ENCODE measurements at regions not wholly inside any gene's neighbourhood (a gene's known extent, or its start where the extent isn't known, plus 50 kb on each side); places are given as distances from the start of the nearest gene placed in this dataset.

DNA sequence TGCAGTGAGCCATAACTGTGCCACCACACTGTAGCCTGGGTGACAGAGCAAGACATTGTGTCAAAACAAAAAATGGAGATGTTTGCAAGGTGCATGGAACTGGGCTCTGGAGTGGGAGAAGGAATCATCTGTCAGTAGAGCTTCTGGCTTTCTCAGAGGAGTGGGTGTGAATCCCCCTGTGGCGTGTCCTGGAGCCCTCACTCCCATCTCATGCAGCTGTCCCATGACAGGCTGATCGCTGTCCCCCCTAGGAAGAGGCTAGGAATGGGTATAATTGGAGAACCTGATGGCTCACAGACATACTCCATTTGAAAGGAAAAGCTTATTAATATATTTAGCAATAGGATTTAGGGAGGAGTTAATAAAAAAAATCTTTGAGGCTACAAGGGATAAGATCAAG, 125.8 kb upstream of the EPB41L3 start:
- ATAC-seq (no peak), DNase-seq (no peak)
- no peaks in the 10 kb centered on the region for H3K4me1 Mint-ChIP-seq
- POLR2A ChIA-PET = no interaction called here
- intact Hi-C loops (cut with DNase I, micrococcal nuclease) = no loop called here
- H3K4me3 Mint-ChIP-seq = no peak overlapping the region
- H3K27ac Mint-ChIP-seq = no peak overlapping the region
- no peaks in the 10 kb centered on the region for H3K9me3 Mint-ChIP-seq (ENCODE audit: low read depth)
- CTCF ChIA-PET = interaction anchor here (0.7 to 1.1 kb wide), 2 partner anchors 69 to 180 kb away, joined by 3 to 5 read pairs; no protein-coding TSS in a partner anchor
- no peaks in the 10 kb centered on the region for H3K36me3 Mint-ChIP-seq (ENCODE audit: low read depth)
- peaks cover 3% of the 10 kb centered on the region for H3K27me3 Mint-ChIP-seq

DNA sequence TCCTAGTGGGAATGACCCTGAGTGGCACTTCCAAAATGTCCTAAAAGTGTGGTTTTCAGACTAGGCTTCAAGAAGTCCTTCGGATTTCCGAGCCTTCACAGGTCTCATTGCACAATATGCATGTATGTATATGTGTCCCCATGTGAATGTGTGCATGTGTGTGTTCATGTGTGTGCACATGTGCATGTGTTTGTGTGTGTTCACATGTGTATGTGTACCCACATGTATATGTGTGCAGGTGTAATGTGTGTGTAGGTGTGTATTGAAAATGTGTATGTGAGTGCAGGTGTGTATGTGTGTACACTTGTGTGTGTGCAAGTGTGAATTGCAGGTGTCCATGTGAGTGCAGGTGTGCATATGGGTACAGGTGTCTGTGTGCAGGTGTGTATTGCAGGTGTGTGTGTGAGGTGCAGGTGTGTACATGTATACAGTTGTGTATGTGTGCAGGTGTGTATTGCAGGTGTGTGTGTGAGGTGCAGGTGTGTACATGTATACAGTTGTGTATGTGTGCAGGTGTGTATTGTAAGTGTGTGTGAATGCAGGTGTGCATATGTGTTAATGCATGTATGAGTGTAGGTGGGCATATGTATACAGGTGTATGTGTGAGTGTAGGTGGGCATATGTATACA, 124.4 kb upstream of the EPB41L3 start:
- no peak overlapping the region for H3K27ac Mint-ChIP-seq
- H3K36me3 Mint-ChIP-seq (ENCODE audit: low read depth) = no peaks in the 10 kb centered on the region
- no peak for ATAC-seq
- intact Hi-C loops (cut with DNase I, micrococcal nuclease) = no loop called here
- H3K27me3 Mint-ChIP-seq = peaks cover 3% of the 10 kb centered on the region
- POLR2A ChIA-PET = no interaction called here
- H3K9me3 Mint-ChIP-seq (ENCODE audit: low read depth) = no peaks in the 10 kb centered on the region
- no peak for DNase-seq
- CTCF ChIA-PET = no interaction called here
- H3K4me3 Mint-ChIP-seq = no peak overlapping the region
- H3K4me1 Mint-ChIP-seq = no peaks in the 10 kb centered on the region

- H3K4me1 Mint-ChIP-seq = no peaks in the 10 kb centered on the region
- H3K27me3 Mint-ChIP-seq = no peaks in the 10 kb centered on the region
- CTCF ChIA-PET = no interaction called here
- DNase-seq (no peak), ATAC-seq (no peak)
- H3K9me3 Mint-ChIP-seq (ENCODE audit: low read depth) = no peaks in the 10 kb centered on the region
- POLR2A ChIA-PET = no interaction called here
- intact Hi-C loops (cut with DNase I, micrococcal nuclease) = no loop called here
- H3K4me3 Mint-ChIP-seq = no peak overlapping the region
- no peaks in the 10 kb centered on the region for H3K36me3 Mint-ChIP-seq (ENCODE audit: low read depth)
- no peak overlapping the region for H3K27ac Mint-ChIP-seq
Observed at GRCh38 chr18:5667356-5667755, 123.6 kb upstream of the EPB41L3 start.

- no peaks in the 10 kb centered on the region for H3K4me1 Mint-ChIP-seq
- intact Hi-C loops (cut with DNase I, micrococcal nuclease) = no loop called here
- H3K36me3 Mint-ChIP-seq (ENCODE audit: low read depth) = no peaks in the 10 kb centered on the region
- peaks cover 2% of the 10 kb centered on the region for H3K27me3 Mint-ChIP-seq
- POLR2A ChIA-PET = no interaction called here
- no peaks in the 10 kb centered on the region for H3K9me3 Mint-ChIP-seq (ENCODE audit: low read depth)
- H3K27ac Mint-ChIP-seq = no peak overlapping the region
- no peak overlapping the region for H3K4me3 Mint-ChIP-seq
- no peak for DNase-seq
- CTCF ChIA-PET = no interaction called here
- no peak for ATAC-seq
Observed at GRCh38 chr18:5662586-5663090, 118.8 kb upstream of the EPB41L3 start.

GRCh38 chr18:5661179-5661578, 117.4 kb upstream of the EPB41L3 start:
- Mint-ChIP-seq H3K27ac (no peak overlapping the region), H3K27me3 (peaks cover 4% of the 10 kb centered on the region), H3K4me1 (no peaks in the 10 kb centered on the region), H3K9me3 (ENCODE audit: low read depth) (no peaks in the 10 kb centered on the region), H3K4me3 (no peak overlapping the region), H3K36me3 (ENCODE audit: low read depth) (no peaks in the 10 kb centered on the region)
- CTCF ChIA-PET = no interaction called here
- POLR2A ChIA-PET = no interaction called here
- DNase-seq = no peak
- ATAC-seq = no peak
- intact Hi-C loops (cut with DNase I, micrococcal nuclease) = no loop called here

GRCh38 chr18:5653802-5654201, 110.0 kb upstream of the EPB41L3 start:
- DNase-seq (no peak), ATAC-seq (no peak)
- ChIA-PET POLR2A (no interaction called here), CTCF (no interaction called here)
- intact Hi-C loops (cut with DNase I, micrococcal nuclease) = no loop called here
- no peak overlapping the region for H3K27ac Mint-ChIP-seq
- no peak overlapping the region for H3K4me3 Mint-ChIP-seq
- no peaks in the 10 kb centered on the region for H3K4me1 Mint-ChIP-seq
- no peaks in the 10 kb centered on the region for H3K9me3 Mint-ChIP-seq (ENCODE audit: low read depth)
- H3K36me3 Mint-ChIP-seq (ENCODE audit: low read depth) = no peaks in the 10 kb centered on the region
- H3K27me3 Mint-ChIP-seq = peaks cover 4% of the 10 kb centered on the region

DNA sequence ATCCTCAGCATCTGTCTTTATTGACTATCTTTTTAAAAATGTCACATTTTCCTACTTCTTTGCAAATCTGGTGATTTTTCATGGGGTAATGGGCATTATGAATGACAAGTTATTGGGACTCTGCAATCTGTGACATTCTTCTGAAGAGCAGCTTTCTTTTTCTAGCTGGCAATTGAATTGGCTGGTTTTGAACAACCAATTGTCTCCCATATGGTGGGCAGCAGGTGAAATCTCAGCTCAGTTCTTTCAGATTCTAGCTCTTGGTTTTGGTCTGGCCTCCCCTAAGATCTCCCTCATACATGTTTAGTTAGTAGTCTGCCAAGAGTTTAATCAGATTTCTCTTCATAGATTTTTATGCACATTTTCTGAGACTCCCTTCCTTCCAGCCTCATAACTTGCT, 107.9 kb upstream of the EPB41L3 start:
- intact Hi-C loops (cut with DNase I, micrococcal nuclease) = no loop called here
- CTCF ChIA-PET = interaction anchor here (0.7 kb wide), 1 partner anchor 154 kb away, joined by 3 read pairs; no protein-coding TSS in a partner anchor
- Mint-ChIP-seq H3K9me3 (ENCODE audit: low read depth) (no peaks in the 10 kb centered on the region), H3K27ac (no peak overlapping the region), H3K27me3 (peaks cover 7% of the 10 kb centered on the region), H3K4me3 (no peak overlapping the region), H3K4me1 (no peaks in the 10 kb centered on the region), H3K36me3 (ENCODE audit: low read depth) (no peaks in the 10 kb centered on the region)
- POLR2A ChIA-PET = interaction anchor here (0.7 kb wide), 1 partner anchor 314 kb away, joined by 3 read pairs; no protein-coding TSS in a partner anchor
- DNase-seq (no peak), ATAC-seq (no peak)

GRCh38 chr18:5649439-5649838, 105.6 kb upstream of the EPB41L3 start:
- DNase-seq (no peak), ATAC-seq (no peak)
- Mint-ChIP-seq H3K27me3 (peaks cover 3% of the 10 kb centered on the region), H3K9me3 (ENCODE audit: low read depth) (no peaks in the 10 kb centered on the region), H3K36me3 (ENCODE audit: low read depth) (no peaks in the 10 kb centered on the region), H3K27ac (no peak overlapping the region), H3K4me1 (no peaks in the 10 kb centered on the region), H3K4me3 (no peak overlapping the region)
- POLR2A ChIA-PET = no interaction called here
- intact Hi-C loops (cut with DNase I, micrococcal nuclease) = no loop called here
- CTCF ChIA-PET = no interaction called here

DNA sequence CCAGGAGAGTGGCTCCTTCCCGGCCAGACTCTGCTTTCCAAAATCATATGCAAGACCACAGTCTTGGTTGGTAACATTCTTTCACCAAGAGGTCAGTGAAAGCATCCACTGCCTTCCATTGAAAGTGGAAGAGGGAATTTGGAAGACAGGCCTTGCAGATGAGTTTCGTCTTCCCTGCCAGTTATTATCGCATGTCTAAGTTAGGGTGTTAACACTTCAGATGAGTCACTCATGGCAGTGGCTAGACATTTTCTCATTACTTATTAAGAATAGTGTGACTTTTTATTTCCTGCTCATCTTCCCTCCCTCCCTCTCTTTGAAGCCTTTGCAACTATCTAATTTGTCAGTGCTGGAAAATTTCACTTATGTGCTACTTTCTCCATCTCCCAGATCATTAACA, 102.9 kb upstream of the EPB41L3 start:
- no peaks in the 10 kb centered on the region for H3K36me3 Mint-ChIP-seq (ENCODE audit: low read depth)
- H3K27me3 Mint-ChIP-seq = peaks cover 3% of the 10 kb centered on the region
- no peak overlapping the region for H3K27ac Mint-ChIP-seq
- no peaks in the 10 kb centered on the region for H3K4me1 Mint-ChIP-seq
- POLR2A ChIA-PET = no interaction called here
- no peaks in the 10 kb centered on the region for H3K9me3 Mint-ChIP-seq (ENCODE audit: low read depth)
- CTCF ChIA-PET = no interaction called here
- ATAC-seq (no peak), DNase-seq (no peak)
- intact Hi-C loops (cut with DNase I, micrococcal nuclease) = no loop called here
- H3K4me3 Mint-ChIP-seq = no peak overlapping the region

- H3K36me3 Mint-ChIP-seq (ENCODE audit: low read depth) = no peaks in the 10 kb centered on the region
- ATAC-seq = no peak
- CTCF ChIA-PET = no interaction called here
- H3K27ac Mint-ChIP-seq = no peak overlapping the region
- H3K4me3 Mint-ChIP-seq = no peak overlapping the region
- POLR2A ChIA-PET = interaction anchor here (0.6 kb wide), 1 partner anchor 1220 kb away, joined by 4 read pairs; no protein-coding TSS in a partner anchor
- H3K4me1 Mint-ChIP-seq = no peaks in the 10 kb centered on the region
- no peaks in the 10 kb centered on the region for H3K9me3 Mint-ChIP-seq (ENCODE audit: low read depth)
- intact Hi-C loops (cut with DNase I, micrococcal nuclease) = no loop called here
- DNase-seq = no peak
- H3K27me3 Mint-ChIP-seq = peaks cover 4% of the 10 kb centered on the region
Observed at GRCh38 chr18:5643288-5643687, 99.5 kb upstream of the EPB41L3 start.

DNA sequence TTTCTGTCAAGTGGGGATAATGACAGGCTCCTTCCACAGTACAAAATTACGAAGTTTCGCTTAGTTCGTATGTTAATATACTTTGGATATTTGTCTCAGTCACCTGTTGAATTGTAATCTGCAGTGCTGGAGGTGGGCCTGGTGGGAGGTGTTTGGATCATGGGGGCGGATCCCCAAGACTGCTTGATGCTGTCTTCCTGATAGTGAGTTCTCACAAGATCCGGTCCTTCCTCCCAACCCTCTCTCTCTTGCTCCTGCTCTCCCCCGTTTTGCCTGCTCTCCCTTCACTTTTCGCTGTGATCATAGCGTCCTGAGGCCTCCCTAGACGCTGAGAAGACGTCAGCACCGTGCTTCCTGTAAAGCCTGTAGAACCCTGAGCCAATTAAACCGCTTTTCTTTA, 97.1 kb upstream of the EPB41L3 start:
- no peak for ATAC-seq
- intact Hi-C loops (cut with DNase I, micrococcal nuclease) = no loop called here
- H3K27ac Mint-ChIP-seq = no peak overlapping the region
- peaks cover 9% of the 10 kb centered on the region for H3K27me3 Mint-ChIP-seq
- H3K9me3 Mint-ChIP-seq (ENCODE audit: low read depth) = no peaks in the 10 kb centered on the region
- no peaks in the 10 kb centered on the region for H3K36me3 Mint-ChIP-seq (ENCODE audit: low read depth)
- no peak for DNase-seq
- no peak overlapping the region for H3K4me3 Mint-ChIP-seq
- no peaks in the 10 kb centered on the region for H3K4me1 Mint-ChIP-seq
- CTCF ChIA-PET = no interaction called here
- POLR2A ChIA-PET = no interaction called here

- ChIA-PET CTCF (no interaction called here), POLR2A (no interaction called here)
- no peaks in the 10 kb centered on the region for H3K9me3 Mint-ChIP-seq (ENCODE audit: low read depth)
- H3K27ac Mint-ChIP-seq = no peak overlapping the region
- H3K36me3 Mint-ChIP-seq (ENCODE audit: low read depth) = no peaks in the 10 kb centered on the region
- H3K27me3 Mint-ChIP-seq = peaks cover 14% of the 10 kb centered on the region
- intact Hi-C loops (cut with DNase I, micrococcal nuclease) = no loop called here
- no peak for ATAC-seq
- H3K4me1 Mint-ChIP-seq = no peaks in the 10 kb centered on the region
- DNase-seq = no peak
- no peak overlapping the region for H3K4me3 Mint-ChIP-seq
Observed at GRCh38 chr18:5639131-5639530, 95.3 kb upstream of the EPB41L3 start.

Data from activated CD4-positive, alpha-beta T cell treated with anti-CD3 and anti-CD28 coated beads for 36 hours (primary cell).